ENCODE measurements at regions not wholly inside any gene's neighbourhood (a gene's known extent, or its start where the extent isn't known, plus 50 kb on each side); places are given as distances from the start of the nearest gene placed in this dataset.
A peak's percentile ranks its signal among the peaks of the same experiment; 100 is the strongest.

DNA sequence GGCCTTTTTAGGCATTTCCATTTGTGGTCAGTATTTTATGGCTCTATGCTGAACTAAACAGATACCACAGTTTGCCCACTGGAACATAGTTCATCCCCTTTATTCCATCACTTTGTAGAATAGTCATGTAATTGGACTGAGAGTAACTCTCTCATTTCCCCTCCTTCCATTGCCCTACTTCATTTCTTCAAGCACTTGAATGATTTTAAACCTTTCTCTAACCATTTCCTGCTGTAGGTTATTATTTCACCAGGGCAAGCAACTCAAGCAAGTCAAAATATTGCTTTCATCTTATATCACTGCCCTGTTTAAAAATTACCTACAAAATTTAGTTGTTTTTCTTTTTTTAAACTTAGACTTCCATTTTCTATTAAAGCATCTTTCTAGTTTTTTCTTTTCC, 177.0 kb downstream of the RAP2B start:
- DNase-seq (ENCODE audit: low spot score in 2 of 2), result no peak
- TF ChIP-seq, protein P1, sequence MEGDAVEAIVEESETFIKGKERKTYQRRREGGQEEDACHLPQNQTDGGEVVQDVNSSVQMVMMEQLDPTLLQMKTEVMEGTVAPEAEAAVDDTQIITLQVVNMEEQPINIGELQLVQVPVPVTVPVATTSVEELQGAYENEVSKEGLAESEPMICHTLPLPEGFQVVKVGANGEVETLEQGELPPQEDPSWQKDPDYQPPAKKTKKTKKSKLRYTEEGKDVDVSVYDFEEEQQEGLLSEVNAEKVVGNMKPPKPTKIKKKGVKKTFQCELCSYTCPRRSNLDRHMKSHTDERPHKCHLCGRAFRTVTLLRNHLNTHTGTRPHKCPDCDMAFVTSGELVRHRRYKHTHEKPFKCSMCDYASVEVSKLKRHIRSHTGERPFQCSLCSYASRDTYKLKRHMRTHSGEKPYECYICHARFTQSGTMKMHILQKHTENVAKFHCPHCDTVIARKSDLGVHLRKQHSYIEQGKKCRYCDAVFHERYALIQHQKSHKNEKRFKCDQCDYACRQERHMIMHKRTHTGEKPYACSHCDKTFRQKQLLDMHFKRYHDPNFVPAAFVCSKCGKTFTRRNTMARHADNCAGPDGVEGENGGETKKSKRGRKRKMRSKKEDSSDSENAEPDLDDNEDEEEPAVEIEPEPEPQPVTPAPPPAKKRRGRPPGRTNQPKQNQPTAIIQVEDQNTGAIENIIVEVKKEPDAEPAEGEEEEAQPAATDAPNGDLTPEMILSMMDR (IDR thresholded peaks at IDR 0.05), result no peak
- TF ChIP-seq POLR2A (IDR thresholded peaks at IDR 0.05), result no peak
- no peak for TF ChIP-seq POLR2AphosphoS5 (IDR thresholded peaks at IDR 0.05)
- intact Hi-C loops (cut with DNase I; ENCODE audit: low total_unique reads), result no loop called here
- H3K4me3 ChIP-seq, result no peak overlapping the region
- H3K4me1 ChIP-seq, result no peaks in the 10 kb centered on the region
- no peaks in the 10 kb centered on the region for H3K36me3 ChIP-seq
- peaks cover 0 to 5% of the 10 kb centered on the region in 2 donors for H3K9me3 ChIP-seq
- H3K27me3 ChIP-seq, result no peaks in the 10 kb centered on the region
- H3K27ac ChIP-seq, result peak overlapping the region in 1 of 2 donors; percentile 45

GRCh38 chr3:153343988-153344782, 182.2 kb downstream of the RAP2B start:
- Histone ChIP-seq H3K4me1 (no peaks in the 10 kb centered on the region), H3K4me3 (no peak overlapping the region), H3K27ac (no peak overlapping the region), H3K27me3 (no peaks in the 10 kb centered on the region), H3K9me3 (peaks cover 0 to 5% of the 10 kb centered on the region in 2 donors), H3K36me3 (no peaks in the 10 kb centered on the region)
- intact Hi-C loops (cut with DNase I; ENCODE audit: low total_unique reads), result no loop called here
- no peak for DNase-seq (ENCODE audit: low spot score in 2 of 2)
- no peak for TF ChIP-seq POLR2AphosphoS5 (IDR thresholded peaks at IDR 0.05)
- TF ChIP-seq POLR2A (IDR thresholded peaks at IDR 0.05), result no peak
- TF ChIP-seq, protein P1 (IDR thresholded peaks at IDR 0.05), result no peak

GRCh38 chr3:153348457-153349107, 186.6 kb downstream of the RAP2B start:
- H3K4me1 ChIP-seq, result no peaks in the 10 kb centered on the region
- no peak overlapping the region for H3K27ac ChIP-seq
- intact Hi-C loops (cut with DNase I; ENCODE audit: low total_unique reads), result no loop called here
- H3K27me3 ChIP-seq, result no peaks in the 10 kb centered on the region
- no peak for DNase-seq (ENCODE audit: low spot score in 2 of 2)
- H3K36me3 ChIP-seq, result no peaks in the 10 kb centered on the region
- no peaks in the 10 kb centered on the region for H3K9me3 ChIP-seq
- TF ChIP-seq POLR2A (IDR thresholded peaks at IDR 0.05) (no peak), POLR2AphosphoS5 (IDR thresholded peaks at IDR 0.05) (no peak)
- TF ChIP-seq, protein P1 (IDR thresholded peaks at IDR 0.05), result no peak
- no peak overlapping the region for H3K4me3 ChIP-seq

GRCh38 chr3:153349108-153349499, 187.1 kb downstream of the RAP2B start:
- Histone ChIP-seq H3K9me3 (no peaks in the 10 kb centered on the region), H3K4me1 (no peaks in the 10 kb centered on the region), H3K4me3 (no peak overlapping the region), H3K27me3 (no peaks in the 10 kb centered on the region), H3K36me3 (no peaks in the 10 kb centered on the region), H3K27ac (no peak overlapping the region)
- intact Hi-C loops (cut with DNase I; ENCODE audit: low total_unique reads), result no loop called here
- no peak for TF ChIP-seq POLR2A (IDR thresholded peaks at IDR 0.05)
- no peak for TF ChIP-seq POLR2AphosphoS5 (IDR thresholded peaks at IDR 0.05)
- TF ChIP-seq, protein P1 (IDR thresholded peaks at IDR 0.05), result no peak
- DNase-seq (ENCODE audit: low spot score in 2 of 2), result no peak

DNA sequence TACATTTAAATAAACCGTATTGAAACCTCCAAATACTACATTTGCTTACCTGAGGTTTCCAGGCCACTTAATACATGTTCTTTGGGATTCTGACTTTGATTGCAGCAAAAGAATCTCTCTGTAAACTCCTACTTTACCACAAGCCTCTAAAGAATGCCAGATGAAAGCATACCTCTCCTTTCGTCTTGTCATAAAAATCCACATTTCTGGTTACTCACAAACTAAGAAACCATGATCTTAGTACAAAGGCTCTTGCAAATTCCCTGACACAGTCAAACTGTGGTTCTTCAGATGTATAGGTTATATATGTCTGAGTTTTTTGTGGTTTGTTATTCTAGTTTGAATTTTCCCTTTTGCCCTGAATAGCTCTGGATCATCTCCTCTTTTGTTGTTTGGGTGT, 188.4 kb downstream of the RAP2B start:
- intact Hi-C loops (cut with DNase I; ENCODE audit: low total_unique reads), result no loop called here
- Histone ChIP-seq H3K4me1 (no peaks in the 10 kb centered on the region), H3K27ac (no peak overlapping the region), H3K9me3 (no peaks in the 10 kb centered on the region), H3K27me3 (no peaks in the 10 kb centered on the region), H3K4me3 (no peak overlapping the region), H3K36me3 (no peaks in the 10 kb centered on the region)
- no peak for DNase-seq (ENCODE audit: low spot score in 2 of 2)
- TF ChIP-seq POLR2AphosphoS5 (IDR thresholded peaks at IDR 0.05) (no peak), POLR2A (IDR thresholded peaks at IDR 0.05) (no peak)
- TF ChIP-seq, protein P1 (IDR thresholded peaks at IDR 0.05), result no peak

Data from breast epithelium (tissue), 4 donors.